GM13976 (cell line): ENCODE measurements at regions not wholly inside any gene's neighbourhood (a gene's known extent, or its start where the extent isn't known, plus 50 kb on each side); places are given as distances from the start of the nearest gene placed in this dataset.

Source experiments
- DNase-seq: peaks from one replicate; pipeline ENCODE4 v3.0.0; 2012; ENCODE audit warnings: low spot score
- CTCF ChIP-seq: IDR thresholded peaks from 2 replicates; pipeline ENCODE4 v1.5.1; 2012; ENCODE audit warnings: borderline replicate concordance, mild to moderate bottlenecking; ENCODE audit not compliant: insufficient read depth; ENCODE audit errors: extremely low read depth, missing control alignments, control extremely low read depth
- in situ Hi-C: fragments of 300-500 bp; cut with MboI; formaldehyde crosslinking; loops from one replicate; pipeline ENCODE4 v1.12.0; 2022; ENCODE audit warnings: low sequenced_read_pairs, mixed read lengths, inconsistent platforms; ENCODE audit not compliant: unreplicated experiment

GRCh38 chr21:16022921-16023320, 293.1 kb downstream of the USP25 start:
- no peak for TF ChIP-seq CTCF
- no peak for DNase-seq
- in situ Hi-C loops: no loop called here

GRCh38 chr21:16028142-16028541, 298.4 kb downstream of the USP25 start:
- in situ Hi-C loops: no loop called here
- no peak for TF ChIP-seq CTCF
- no peak for DNase-seq

- in situ Hi-C loops: no loop called here
- no peak for DNase-seq
- no peak for TF ChIP-seq CTCF
These were observed 299.2 kb downstream of the USP25 start for GRCh38 chr21:16028941-16029464.

- in situ Hi-C loops: no loop called here
- no peak for DNase-seq
- no peak for TF ChIP-seq CTCF
These were observed 303.4 kb downstream of the USP25 start for GRCh38 chr21:16033193-16033592.

GRCh38 chr21:16034446-16035190, 304.8 kb downstream of the USP25 start:
- TF ChIP-seq CTCF: no peak
- in situ Hi-C loops: no loop called here
- no peak for DNase-seq

GRCh38 chr21:16037421-16037955, 307.7 kb downstream of the USP25 start:
- in situ Hi-C loops: no loop called here
- DNase-seq: no peak
- no peak for TF ChIP-seq CTCF
